ENCODE measurements at regions not wholly inside any gene's neighbourhood (a gene's known extent, or its start where the extent isn't known, plus 50 kb on each side); places are given as distances from the start of the nearest gene placed in this dataset.

- TF ChIP-seq CTCF (conservative IDR thresholded peaks at IDR 0.05) (no peak), ZFX (IDR thresholded peaks at IDR 0.05) (no peak)
These were observed 81.3 kb upstream of the ZNF469 start for GRCh38 chr16:88301431-88301830.
